Immature natural killer cell (primary cell): ENCODE measurements at regions not wholly inside any gene's neighbourhood (a gene's known extent, or its start where the extent isn't known, plus 50 kb on each side); places are given as distances from the start of the nearest gene placed in this dataset.

Experiments
- DNase-seq, 3 donors: peaks; one replicate each; pipeline ENCODE4 v3.0.0; 2022; ENCODE audit warnings: mixed read lengths in 1 of 3
- H3K27ac Mint-ChIP-seq, 6 donors: one replicate each; pipeline ENCODE4 v1.8.0; 2020; ENCODE audit warnings: mixed read lengths in 6 of 6, mild to moderate bottlenecking in 5 of 6, inconsistent platforms in 4 of 6, moderate library complexity in 3 of 6
- H3K27me3 Mint-ChIP-seq, 3 donors: one replicate each; pipeline ENCODE4 v1.8.0; 2020 to 2021; ENCODE audit warnings: low read depth in 3 of 3, mild to moderate bottlenecking in 3 of 3, mixed read lengths in 3 of 3, moderate library complexity in 3 of 3, inconsistent platforms in 1 of 3
- H3K36me3 Mint-ChIP-seq, 3 donors: one replicate each; pipeline ENCODE4 v1.8.0; 2020; ENCODE audit warnings: mixed read lengths in 3 of 3, inconsistent platforms in 2 of 3, mild to moderate bottlenecking in 2 of 3
- H3K4me1 Mint-ChIP-seq, 2 donors: one replicate each; pipeline ENCODE4 v1.8.0; 2020; ENCODE audit warnings: inconsistent platforms in 2 of 2, mild to moderate bottlenecking in 2 of 2, mixed read lengths in 2 of 2, moderate library complexity in 1 of 2
- H3K4me3 Mint-ChIP-seq, 5 donors: one replicate each; pipeline ENCODE4 v1.8.0; 2020; ENCODE audit warnings: mild to moderate bottlenecking in 5 of 5, mixed read lengths in 5 of 5, inconsistent platforms in 3 of 5, moderate library complexity in 3 of 5
- H3K9me3 Mint-ChIP-seq, 6 donors: one replicate each; pipeline ENCODE4 v1.8.0; 2020; ENCODE audit warnings: mild to moderate bottlenecking in 6 of 6, mixed read lengths in 6 of 6, inconsistent platforms in 4 of 6, moderate library complexity in 3 of 6

DNA sequence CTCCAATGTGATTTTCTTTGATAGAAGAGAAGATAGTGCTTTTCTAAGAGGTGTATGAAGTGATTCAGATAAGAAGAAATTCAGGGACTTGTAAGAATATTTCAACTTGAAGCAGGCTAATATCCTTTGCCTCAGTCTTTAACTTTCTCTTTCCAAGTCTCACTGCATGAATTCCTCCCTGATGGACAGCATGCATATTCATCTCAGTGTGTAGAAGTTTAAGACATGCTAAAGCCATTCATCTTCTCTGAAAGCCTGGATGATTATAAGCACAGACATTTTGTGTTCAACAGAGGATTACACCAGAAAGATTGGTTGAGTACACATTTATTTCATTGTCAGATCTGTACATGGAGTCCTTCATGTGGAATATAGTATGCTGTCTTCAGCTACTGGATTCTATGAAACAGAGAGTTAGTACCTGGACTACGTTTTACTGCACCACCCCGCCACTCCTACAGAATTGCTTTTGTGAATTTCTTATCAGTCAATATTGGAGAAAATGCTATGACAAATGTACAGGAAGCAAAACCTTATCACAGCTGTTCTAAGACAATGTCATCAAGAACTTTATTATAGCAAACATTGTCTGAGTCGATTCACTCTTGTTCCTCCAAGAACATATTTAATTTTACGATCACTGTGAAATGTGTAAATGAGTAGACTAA lies 1346.1 kb downstream of the OTOL1 start:
- no peaks in the 10 kb centered on the region for H3K36me3 Mint-ChIP-seq
- H3K27me3 Mint-ChIP-seq, result no peaks in the 10 kb centered on the region
- DNase-seq, result no peak
- no peak overlapping the region for H3K27ac Mint-ChIP-seq
- H3K4me1 Mint-ChIP-seq, result no peaks in the 10 kb centered on the region
- H3K4me3 Mint-ChIP-seq, result no peak overlapping the region
- H3K9me3 Mint-ChIP-seq, result peaks cover 0 to 30% (median 6%) of the 10 kb centered on the region in 6 donors

DNA sequence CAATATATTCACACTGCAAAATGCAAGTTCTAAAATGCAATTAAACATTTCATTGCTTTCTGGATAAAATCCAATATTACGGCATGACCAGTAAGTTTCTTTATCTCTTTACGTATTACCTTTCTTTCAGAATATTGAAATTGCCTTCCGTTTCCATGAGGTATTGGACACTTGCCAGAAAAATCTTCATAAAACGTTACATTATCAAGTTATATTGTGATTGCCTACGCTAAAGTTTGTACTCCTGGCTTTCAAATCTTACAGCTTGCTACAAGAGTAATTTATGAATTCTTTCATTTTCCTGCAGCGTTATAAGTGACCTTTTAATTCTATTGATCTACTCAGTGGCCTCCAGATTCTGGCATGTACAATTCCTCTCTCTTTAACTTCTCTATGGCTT lies 1349.3 kb downstream of the OTOL1 start:
- Mint-ChIP-seq H3K27me3 (no peaks in the 10 kb centered on the region), H3K36me3 (no peaks in the 10 kb centered on the region), H3K4me1 (no peaks in the 10 kb centered on the region), H3K27ac (no peak overlapping the region), H3K9me3 (peaks cover 0 to 27% (median 6%) of the 10 kb centered on the region in 6 donors), H3K4me3 (no peak overlapping the region)
- DNase-seq, result no peak

DNA sequence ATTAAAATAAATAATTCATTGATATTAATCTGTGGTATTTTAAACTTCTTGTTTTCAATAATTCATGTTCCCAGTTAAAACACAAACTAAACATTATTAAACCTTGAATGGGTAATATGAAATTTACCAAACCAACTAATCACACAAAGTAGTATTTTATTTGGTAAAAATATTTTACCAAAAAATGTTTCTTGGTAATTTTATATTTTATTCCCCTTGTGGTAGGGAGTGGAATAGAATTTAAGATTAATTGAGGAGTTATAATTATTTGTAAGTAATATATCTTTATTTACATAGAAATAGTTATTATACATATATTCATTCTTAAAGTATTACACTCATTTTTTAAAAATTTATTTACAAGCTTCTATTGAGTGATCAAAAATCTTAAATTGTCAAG lies 1350.9 kb downstream of the OTOL1 start:
- H3K36me3 Mint-ChIP-seq, result no peaks in the 10 kb centered on the region
- no peak for DNase-seq
- peaks cover 0 to 30% (median 8%) of the 10 kb centered on the region in 6 donors for H3K9me3 Mint-ChIP-seq
- no peaks in the 10 kb centered on the region for H3K27me3 Mint-ChIP-seq
- no peaks in the 10 kb centered on the region for H3K4me1 Mint-ChIP-seq
- H3K4me3 Mint-ChIP-seq, result no peak overlapping the region
- H3K27ac Mint-ChIP-seq, result no peak overlapping the region

GRCh38 chr3:162863579-162863978 lies 1367.0 kb downstream of the OTOL1 start:
- H3K27me3 Mint-ChIP-seq, result no peaks in the 10 kb centered on the region
- H3K9me3 Mint-ChIP-seq, result peaks cover 0 to 35% (median 11%) of the 10 kb centered on the region in 6 donors
- H3K36me3 Mint-ChIP-seq, result no peaks in the 10 kb centered on the region
- DNase-seq, result no peak
- H3K4me1 Mint-ChIP-seq, result no peaks in the 10 kb centered on the region
- H3K4me3 Mint-ChIP-seq, result no peak overlapping the region
- H3K27ac Mint-ChIP-seq, result no peak overlapping the region

- Mint-ChIP-seq H3K27ac (no peak overlapping the region), H3K4me1 (no peaks in the 10 kb centered on the region)
Measured at GRCh38 chr3:162865466-162865865, 1368.9 kb downstream of the OTOL1 start.

DNA sequence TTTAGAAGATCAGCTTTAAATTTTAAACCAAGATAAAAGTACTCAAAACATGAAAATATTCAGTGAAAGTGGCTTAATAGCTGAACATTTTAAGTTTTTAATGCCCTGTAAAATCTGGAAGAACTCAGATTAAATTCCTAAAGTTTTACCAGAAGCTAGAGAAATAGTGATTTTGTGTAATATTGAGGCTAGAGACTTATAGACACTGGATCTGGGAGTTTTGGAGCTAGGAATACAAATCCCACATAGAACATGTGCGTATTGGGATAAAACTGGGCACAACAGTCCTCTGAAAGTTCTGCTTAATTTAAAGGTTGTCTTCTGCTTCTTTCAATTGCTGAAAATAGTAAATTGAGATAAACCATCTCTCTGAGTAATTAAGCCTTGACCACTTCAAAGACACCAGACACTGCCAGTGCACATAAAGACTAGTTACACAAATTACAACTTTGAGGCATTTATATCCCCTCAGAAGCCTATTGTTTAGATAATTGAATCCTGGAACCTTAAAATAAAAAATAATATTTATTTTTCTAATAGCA lies 1382.5 kb downstream of the OTOL1 start:
- no peaks in the 10 kb centered on the region for H3K27me3 Mint-ChIP-seq
- no peaks in the 10 kb centered on the region for H3K36me3 Mint-ChIP-seq
- H3K27ac Mint-ChIP-seq, result no peak overlapping the region
- no peaks in the 10 kb centered on the region for H3K4me1 Mint-ChIP-seq
- H3K4me3 Mint-ChIP-seq, result no peak overlapping the region
- DNase-seq, result no peak
- peaks cover 0 to 48% (median 4%) of the 10 kb centered on the region in 6 donors for H3K9me3 Mint-ChIP-seq

More at GRCh38 chr3:162865466-162865865, 1368.9 kb downstream of the OTOL1 start:
- no peaks in the 10 kb centered on the region for H3K36me3 Mint-ChIP-seq
- H3K27me3 Mint-ChIP-seq, result peaks cover 0 to 3% (median 0%) of the 10 kb centered on the region in 3 donors
- peaks cover 0 to 48% (median 16%) of the 10 kb centered on the region in 6 donors for H3K9me3 Mint-ChIP-seq
- no peak overlapping the region for H3K4me3 Mint-ChIP-seq
- DNase-seq, result no peak

GRCh38 chr3:162884373-162884772 lies 1387.8 kb downstream of the OTOL1 start:
- no peak overlapping the region for H3K4me3 Mint-ChIP-seq
- no peaks in the 10 kb centered on the region for H3K27me3 Mint-ChIP-seq
- no peaks in the 10 kb centered on the region for H3K36me3 Mint-ChIP-seq
- no peak overlapping the region for H3K27ac Mint-ChIP-seq
- H3K4me1 Mint-ChIP-seq, result no peaks in the 10 kb centered on the region
- no peak for DNase-seq
- peaks cover 0 to 27% (median under 1%) of the 10 kb centered on the region in 6 donors for H3K9me3 Mint-ChIP-seq

DNA sequence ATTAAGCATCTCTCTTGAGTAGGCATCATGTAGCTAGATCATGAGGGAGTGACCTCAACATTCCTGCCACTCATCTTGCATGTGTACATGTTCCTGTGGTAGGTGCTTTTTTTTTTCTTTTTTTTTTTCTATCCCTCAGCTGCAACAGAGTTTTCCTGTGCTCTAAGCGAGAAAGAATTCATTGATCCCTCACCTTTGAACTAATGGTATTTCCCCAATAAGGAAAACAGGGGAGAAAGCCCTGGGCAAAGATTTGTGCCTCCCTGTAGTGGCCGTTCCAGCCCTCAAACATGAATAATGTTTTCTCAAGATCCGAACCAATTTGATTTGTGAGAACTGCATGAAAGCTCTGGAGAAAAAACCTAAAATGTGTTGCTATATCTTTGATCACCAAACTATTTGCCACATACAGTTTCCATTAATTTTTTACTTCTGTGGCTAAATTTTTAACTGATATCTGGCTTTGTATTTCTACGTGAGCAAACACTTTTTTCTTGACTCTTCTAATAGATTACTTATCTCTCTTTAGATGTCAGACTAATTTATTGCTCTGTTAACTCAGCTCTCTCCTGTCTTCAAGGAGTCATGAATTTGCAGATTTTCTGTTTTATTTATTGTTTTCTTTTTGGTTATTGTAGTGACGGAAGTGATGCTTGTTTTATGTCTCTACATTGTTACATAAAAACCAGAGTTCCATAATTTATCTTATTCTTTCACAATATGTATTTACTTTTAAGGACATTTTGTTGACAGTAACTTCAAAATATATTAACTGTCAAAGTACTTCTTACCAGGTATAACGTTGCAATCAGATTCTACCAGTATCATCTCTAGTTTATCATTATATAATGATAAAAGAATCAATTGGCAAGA lies 1396.5 kb downstream of the OTOL1 start:
- peaks cover 0 to 4% (median 3%) of the 10 kb centered on the region in 3 donors for H3K36me3 Mint-ChIP-seq
- H3K27ac Mint-ChIP-seq, result no peak overlapping the region
- H3K4me1 Mint-ChIP-seq, result no peaks in the 10 kb centered on the region
- H3K27me3 Mint-ChIP-seq, result peaks cover 0 to 2% (median 0%) of the 10 kb centered on the region in 3 donors
- H3K9me3 Mint-ChIP-seq, result peaks cover 0 to 60% (median 23%) of the 10 kb centered on the region in 6 donors
- DNase-seq, result no peak
- H3K4me3 Mint-ChIP-seq, result no peak overlapping the region

DNA sequence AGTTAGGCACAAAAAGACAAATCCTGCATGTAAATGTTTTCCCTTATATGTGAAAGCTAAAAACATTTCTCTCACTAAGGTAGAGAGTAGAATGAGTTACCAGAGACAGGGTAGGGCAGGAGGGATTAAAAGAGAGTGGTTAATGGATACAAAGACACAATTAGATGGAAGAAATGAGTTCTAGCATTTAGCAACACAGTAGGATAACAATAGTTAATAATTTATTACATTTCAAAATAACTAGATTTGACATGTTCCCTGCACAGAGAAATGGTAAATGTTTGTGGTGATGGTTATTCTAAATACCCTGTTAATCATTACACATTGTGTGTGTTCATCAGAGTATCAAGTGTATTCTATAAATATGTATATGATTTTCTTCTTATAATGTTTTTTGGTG lies 1400.7 kb downstream of the OTOL1 start:
- Mint-ChIP-seq H3K36me3 (peaks cover 0 to 4% (median 0%) of the 10 kb centered on the region in 3 donors), H3K27me3 (peaks cover 0 to 2% (median 0%) of the 10 kb centered on the region in 3 donors), H3K9me3 (peaks cover 0 to 57% (median 18%) of the 10 kb centered on the region in 6 donors), H3K4me1 (no peaks in the 10 kb centered on the region), H3K27ac (no peak overlapping the region), H3K4me3 (no peak overlapping the region)
- no peak for DNase-seq

GRCh38 chr3:162932503-162932902 lies 1435.9 kb downstream of the OTOL1 start:
- Mint-ChIP-seq H3K27me3 (peaks cover 0 to 1% (median 0%) of the 10 kb centered on the region in 3 donors), H3K36me3 (no peaks in the 10 kb centered on the region), H3K9me3 (peaks cover 12 to 52% (median 25%) of the 10 kb centered on the region in 6 donors), H3K4me3 (no peak overlapping the region), H3K4me1 (no peaks in the 10 kb centered on the region), H3K27ac (no peak overlapping the region)
- no peak for DNase-seq

DNA sequence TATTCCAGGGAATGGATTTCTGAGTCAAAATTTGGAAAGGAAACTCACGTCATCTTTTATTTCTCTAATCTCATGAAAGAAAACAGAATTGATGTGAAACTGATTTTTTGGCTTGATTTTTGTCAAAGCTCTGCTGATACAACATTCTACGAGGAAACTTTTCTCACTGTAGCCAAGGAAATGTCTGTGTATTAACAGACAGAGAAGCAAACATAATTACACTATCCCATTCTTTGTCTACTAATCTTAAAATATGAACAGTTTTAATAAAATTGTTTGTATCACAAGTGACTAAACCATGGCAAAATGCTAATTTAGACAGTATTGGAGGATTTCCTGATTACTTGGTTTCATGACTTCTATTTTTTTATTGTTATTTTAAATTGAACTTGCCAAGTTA lies 1437.0 kb downstream of the OTOL1 start:
- Mint-ChIP-seq H3K9me3 (peaks cover 12 to 51% (median 24%) of the 10 kb centered on the region in 6 donors), H3K4me3 (no peak overlapping the region), H3K36me3 (no peaks in the 10 kb centered on the region), H3K27me3 (no peaks in the 10 kb centered on the region), H3K27ac (no peak overlapping the region), H3K4me1 (no peaks in the 10 kb centered on the region)
- DNase-seq, result no peak

- no peak for DNase-seq
- no peak overlapping the region for H3K27ac Mint-ChIP-seq
- H3K27me3 Mint-ChIP-seq, result no peaks in the 10 kb centered on the region
- H3K4me3 Mint-ChIP-seq, result no peak overlapping the region
- H3K36me3 Mint-ChIP-seq, result peaks cover 0 to 3% (median 0%) of the 10 kb centered on the region in 3 donors
- peaks cover 10 to 56% (median 26%) of the 10 kb centered on the region in 6 donors for H3K9me3 Mint-ChIP-seq
- no peaks in the 10 kb centered on the region for H3K4me1 Mint-ChIP-seq
Measured at GRCh38 chr3:162936706-162937105, 1440.1 kb downstream of the OTOL1 start.

GRCh38 chr3:162938083-162938482 lies 1441.5 kb downstream of the OTOL1 start:
- Mint-ChIP-seq H3K27ac (no peak overlapping the region), H3K4me3 (no peak overlapping the region), H3K9me3 (peaks cover 10 to 59% (median 30%) of the 10 kb centered on the region in 6 donors), H3K36me3 (peaks cover 0 to 3% (median 0%) of the 10 kb centered on the region in 3 donors), H3K4me1 (no peaks in the 10 kb centered on the region), H3K27me3 (no peaks in the 10 kb centered on the region)
- DNase-seq, result no peak

DNA sequence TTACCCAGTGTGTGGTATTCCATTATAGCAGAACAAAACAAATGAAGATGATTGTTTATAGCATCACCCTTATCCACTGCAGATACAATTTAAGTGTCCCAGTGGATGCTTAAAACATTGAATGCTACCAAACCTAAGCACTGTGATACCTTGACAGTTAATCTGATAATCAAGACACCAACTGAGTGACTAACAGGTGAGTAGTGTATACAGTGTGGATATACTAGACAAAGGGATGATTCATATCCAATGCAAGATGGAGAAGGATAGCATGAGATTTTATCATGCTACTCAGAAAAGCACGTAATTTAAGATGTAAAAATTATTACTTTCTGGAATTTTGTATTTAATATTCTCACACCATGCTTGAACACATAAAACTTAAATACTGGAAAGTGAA lies 1449.0 kb downstream of the OTOL1 start:
- Mint-ChIP-seq H3K4me1 (no peaks in the 10 kb centered on the region), H3K27ac (no peak overlapping the region), H3K4me3 (no peak overlapping the region)

More for the DNA sequence above, 1449.0 kb downstream of the OTOL1 start:
- no peak for DNase-seq
- peaks cover 0 to 5% (median under 1%) of the 10 kb centered on the region in 3 donors for H3K36me3 Mint-ChIP-seq
- peaks cover 9 to 73% (median 44%) of the 10 kb centered on the region in 6 donors for H3K9me3 Mint-ChIP-seq
- H3K27me3 Mint-ChIP-seq, result peaks cover 0 to 5% (median 3%) of the 10 kb centered on the region in 3 donors
